MCF 10A (cell line): ENCODE measurements at regions not wholly inside any gene's neighbourhood (a gene's known extent, or its start where the extent isn't known, plus 50 kb on each side); places are given as distances from the start of the nearest gene placed in this dataset.
"Not testable (repeated sequence)": the region's sequence is repeated elsewhere in the genome, so short reads cannot be mapped to it uniquely, and the experiment has no call there.

Experiments
- BruUV-seq: library from RNA; stranded (reverse); fragments of 400-500 nt; replicated peaks from 2 replicates; lab custom pipeline; 2021; lab: Mats Ljungman, UMichigan
- CTCF ChIA-PET: fragments of 300-600 bp; sonication (Branson Sonifier 250); formaldehyde crosslinking; extraction: SDS; loops from one replicate; lab custom pipeline; 2021; ENCODE audit warnings: antibody characterized with exemption, inconsistent platforms; lab: Yijun Ruan, JAX
- POLR2A ChIA-PET: fragments of 300-600, 350-650 bp; sonication (Branson Sonifier 250); formaldehyde crosslinking; extraction: SDS; loops from one replicate; lab custom pipeline; 2020; ENCODE audit warnings: antibody characterized with exemption, inconsistent platforms; lab: Yijun Ruan, JAX
- DNase-seq: peaks from one replicate; pipeline ENCODE4 v3.0.0-alpha.2; 2018; ENCODE audit not compliant: unreplicated experiment
- H3K27ac Mint-ChIP-seq: one replicate; pipeline ENCODE4 v1.8.0; 2022; ENCODE audit warnings: mild to moderate bottlenecking, low read depth, mixed read lengths; ENCODE audit not compliant: unreplicated experiment
- H3K27me3 Mint-ChIP-seq: one replicate; pipeline ENCODE4 v1.8.0; 2022; ENCODE audit warnings: mixed read lengths; ENCODE audit not compliant: insufficient read depth, unreplicated experiment
- H3K36me3 Mint-ChIP-seq: one replicate; pipeline ENCODE4 v1.8.0; 2022; ENCODE audit warnings: mild to moderate bottlenecking, moderate library complexity, mixed read lengths; ENCODE audit not compliant: insufficient read depth, unreplicated experiment
- H3K4me1 Mint-ChIP-seq: one replicate; pipeline ENCODE4 v1.8.0; 2022; ENCODE audit warnings: mixed read lengths; ENCODE audit not compliant: insufficient read depth, unreplicated experiment
- H3K4me3 Mint-ChIP-seq: one replicate; pipeline ENCODE4 v1.8.0; 2022; ENCODE audit warnings: mild to moderate bottlenecking, moderate library complexity, mixed read lengths; ENCODE audit not compliant: unreplicated experiment
- H3K9me3 Mint-ChIP-seq: one replicate; pipeline ENCODE4 v1.8.0; 2022; ENCODE audit warnings: mixed read lengths; ENCODE audit not compliant: unreplicated experiment
- intact Hi-C: fragments of 100-400 bp; cut with micrococcal nuclease; formaldehyde crosslinking; loops from 2 replicates; pipeline ENCODE4 v1.14.1; 2022
- TF ChIP-seq, protein P1 (sequence below): fragments of 200-600 bp; IDR thresholded peaks from one replicate; pipeline ENCODE4 v1.8.0; 2022; ENCODE audit warnings: antibody characterized with exemption, mild to moderate bottlenecking; ENCODE audit not compliant: unreplicated experiment

- H3K36me3 Mint-ChIP-seq: no peaks in the 10 kb centered on the region
- H3K27me3 Mint-ChIP-seq: no peaks in the 10 kb centered on the region
- TF ChIP-seq, protein P1, sequence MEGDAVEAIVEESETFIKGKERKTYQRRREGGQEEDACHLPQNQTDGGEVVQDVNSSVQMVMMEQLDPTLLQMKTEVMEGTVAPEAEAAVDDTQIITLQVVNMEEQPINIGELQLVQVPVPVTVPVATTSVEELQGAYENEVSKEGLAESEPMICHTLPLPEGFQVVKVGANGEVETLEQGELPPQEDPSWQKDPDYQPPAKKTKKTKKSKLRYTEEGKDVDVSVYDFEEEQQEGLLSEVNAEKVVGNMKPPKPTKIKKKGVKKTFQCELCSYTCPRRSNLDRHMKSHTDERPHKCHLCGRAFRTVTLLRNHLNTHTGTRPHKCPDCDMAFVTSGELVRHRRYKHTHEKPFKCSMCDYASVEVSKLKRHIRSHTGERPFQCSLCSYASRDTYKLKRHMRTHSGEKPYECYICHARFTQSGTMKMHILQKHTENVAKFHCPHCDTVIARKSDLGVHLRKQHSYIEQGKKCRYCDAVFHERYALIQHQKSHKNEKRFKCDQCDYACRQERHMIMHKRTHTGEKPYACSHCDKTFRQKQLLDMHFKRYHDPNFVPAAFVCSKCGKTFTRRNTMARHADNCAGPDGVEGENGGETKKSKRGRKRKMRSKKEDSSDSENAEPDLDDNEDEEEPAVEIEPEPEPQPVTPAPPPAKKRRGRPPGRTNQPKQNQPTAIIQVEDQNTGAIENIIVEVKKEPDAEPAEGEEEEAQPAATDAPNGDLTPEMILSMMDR: no peak
- POLR2A ChIA-PET: no interaction called here
- DNase-seq: no peak
- CTCF ChIA-PET: no interaction called here
- H3K4me3 Mint-ChIP-seq: no peak overlapping the region
- intact Hi-C loops: no loop called here
- H3K9me3 Mint-ChIP-seq: no peaks in the 10 kb centered on the region
- H3K4me1 Mint-ChIP-seq: no peaks in the 10 kb centered on the region
- no TSS peak for BruUV-seq
- no peak overlapping the region for H3K27ac Mint-ChIP-seq
These were observed 536.7 kb downstream of the FLRT2 start for GRCh38 chr14:86066651-86067050.

GRCh38 chr14:86065407-86065806, 535.5 kb downstream of the FLRT2 start:
- Mint-ChIP-seq H3K4me3 (no peak overlapping the region), H3K27ac (no peak overlapping the region), H3K36me3 (no peaks in the 10 kb centered on the region), H3K27me3 (no peaks in the 10 kb centered on the region), H3K9me3 (no peaks in the 10 kb centered on the region), H3K4me1 (no peaks in the 10 kb centered on the region)
- TF ChIP-seq, protein P1: no peak
- DNase-seq: no peak
- no TSS peak for BruUV-seq
- ChIA-PET CTCF (no interaction called here), POLR2A (no interaction called here)
- intact Hi-C loops: no loop called here

GRCh38 chr14:86064595-86064994, 534.7 kb downstream of the FLRT2 start:
- POLR2A ChIA-PET: interaction anchor here (0.6 kb wide), 1 partner anchor 827 kb away, joined by 6 read pairs; no protein-coding TSS in a partner anchor
- BruUV-seq: not testable (repeated sequence)

DNA sequence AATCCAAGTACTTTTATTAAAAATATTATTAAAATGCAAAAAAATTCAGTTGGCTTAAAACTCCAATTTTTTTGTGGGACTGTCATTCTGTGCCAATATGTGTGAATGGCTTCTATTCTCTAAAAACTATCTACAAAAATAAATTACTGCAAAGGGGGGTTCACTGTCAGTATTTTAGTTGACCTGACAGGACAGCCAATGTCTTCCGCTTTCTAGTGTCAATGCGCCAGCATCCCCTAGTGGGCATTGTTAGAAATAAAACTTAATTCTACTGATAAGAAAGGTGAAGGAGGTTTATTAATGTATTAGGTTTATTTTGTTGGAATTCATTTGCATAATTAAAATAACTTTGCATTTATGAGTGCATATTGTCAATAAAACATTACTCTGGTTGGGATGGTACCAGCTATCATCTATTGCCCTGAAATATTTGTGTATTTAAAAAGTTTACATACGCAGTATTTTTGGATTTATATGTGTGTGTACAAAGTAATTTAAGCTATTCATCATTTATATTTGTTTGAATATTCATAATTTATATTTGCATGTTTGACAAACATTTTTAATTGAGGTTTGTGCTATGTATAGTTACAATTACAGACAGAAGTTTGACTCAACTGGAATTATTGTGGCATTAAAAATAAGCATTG, 527.2 kb downstream of the FLRT2 start:
- intact Hi-C loops: loop anchor here (1.0 to 5.0 kb wide), 3 partner anchors 200 to 845 kb away; no protein-coding TSS in a partner anchor
- no TSS peak for BruUV-seq
- Mint-ChIP-seq H3K27ac (no peak overlapping the region), H3K4me3 (no peak overlapping the region), H3K4me1 (no peaks in the 10 kb centered on the region), H3K36me3 (no peaks in the 10 kb centered on the region), H3K27me3 (no peaks in the 10 kb centered on the region), H3K9me3 (no peaks in the 10 kb centered on the region)
- peak; percentile 55 for DNase-seq
- TF ChIP-seq, protein P1: peak; percentile 75
- POLR2A ChIA-PET: interaction anchor here (0.9 kb wide), 1 partner anchor 520 kb away, joined by 3 read pairs; no protein-coding TSS in a partner anchor
- CTCF ChIA-PET: interaction anchor here (0.6 to 2.0 kb wide), 13 partner anchors 11 to 861 kb away, joined by 3 to 7 read pairs (median 4); partner anchors contain the start of gene FLRT2

More at GRCh38 chr14:86064595-86064994, 534.7 kb downstream of the FLRT2 start:
- H3K9me3 Mint-ChIP-seq, DNase-seq, H3K27me3 Mint-ChIP-seq, intact Hi-C loops, H3K27ac Mint-ChIP-seq, H3K4me1 Mint-ChIP-seq, H3K36me3 Mint-ChIP-seq, H3K4me3 Mint-ChIP-seq: not testable (repeated sequence)
- CTCF ChIA-PET: interaction anchor here (0.7 kb wide), 1 partner anchor 563 kb away, joined by 4 read pairs; no protein-coding TSS in a partner anchor
